NCI-H82 treated with DMSO at 0.1 percent for 48 hours (cell line): ENCODE measurements at regions not wholly inside any gene's neighbourhood (a gene's known extent, or its start where the extent isn't known, plus 50 kb on each side); places are given as distances from the start of the nearest gene placed in this dataset.
"Not testable (repeated sequence)": the region's sequence is repeated elsewhere in the genome, so short reads cannot be mapped to it uniquely, and the experiment has no call there.

Source experiments
- DNase-seq: peaks from one replicate; lab custom pipeline; 2025; ENCODE audit not compliant: unreplicated experiment; lab: John Stamatoyannopoulos, UW

- no peak for DNase-seq
Measured at GRCh38 chr5:118405650-118406061, 582.7 kb downstream of the DTWD2 start.

GRCh38 chr5:118397236-118397635 lies 591.1 kb downstream of the DTWD2 start:
- DNase-seq: no peak

DNA sequence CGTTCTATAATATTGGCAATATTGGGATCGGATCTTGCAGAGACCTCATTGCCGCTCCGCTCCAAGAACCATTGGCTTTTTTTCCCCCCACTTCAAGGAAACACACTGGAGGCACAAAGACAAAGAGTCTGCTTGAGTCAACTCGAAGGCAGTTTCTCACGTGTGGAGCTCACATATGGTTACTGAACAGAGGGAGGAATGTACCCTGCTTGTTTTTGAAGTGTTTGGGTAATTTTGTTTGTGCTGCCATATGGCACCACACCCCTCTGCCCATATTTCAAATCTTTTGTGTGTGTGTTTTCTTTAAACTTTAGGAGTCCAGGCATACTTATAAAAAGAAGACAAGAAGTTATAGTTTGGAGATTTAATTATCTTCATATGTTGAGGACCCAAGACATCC lies 595.9 kb downstream of the DTWD2 start:
- DNase-seq: no peak

DNA sequence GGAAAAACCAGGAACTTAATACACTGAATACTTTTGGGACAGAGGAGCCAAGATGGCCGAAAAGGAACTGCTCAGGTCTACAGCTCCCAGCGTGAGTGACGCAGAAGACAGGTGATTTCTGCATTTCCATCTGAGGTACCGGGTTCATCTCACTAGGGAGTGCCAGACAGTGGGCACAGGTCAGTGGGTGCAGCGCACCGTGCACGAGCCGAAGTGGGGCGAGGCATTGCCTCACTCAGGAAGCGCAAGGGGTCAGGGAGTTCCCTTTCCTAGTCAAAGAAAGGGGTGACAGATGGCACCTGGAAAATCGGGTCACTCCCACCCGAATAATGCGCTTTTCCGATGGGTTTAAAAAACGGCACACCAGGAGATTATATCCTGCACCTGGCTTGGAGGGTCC lies 605.4 kb downstream of the DTWD2 start:
- DNase-seq: not testable (repeated sequence)

GRCh38 chr5:118379470-118379869 lies 608.9 kb downstream of the DTWD2 start:
- no peak for DNase-seq

DNA sequence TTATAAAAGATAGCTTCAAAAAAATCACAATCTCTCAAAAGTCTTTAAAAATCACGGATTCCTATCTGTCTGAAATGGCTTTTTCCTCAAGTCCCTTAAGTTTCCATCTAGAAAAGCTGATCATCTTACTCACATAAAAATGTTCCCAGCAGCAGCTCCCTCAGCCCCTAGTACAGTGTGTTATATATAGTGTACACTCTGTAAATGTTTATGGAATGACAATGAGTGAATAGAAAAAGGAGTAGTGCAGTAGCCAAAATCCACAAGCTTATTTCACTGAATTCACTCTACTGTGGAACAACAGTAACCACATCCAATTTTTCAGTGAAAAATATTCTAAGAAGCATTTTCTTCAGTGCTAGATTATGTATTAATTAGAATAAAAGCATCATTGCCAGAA lies 609.4 kb downstream of the DTWD2 start:
- no peak for DNase-seq

DNA sequence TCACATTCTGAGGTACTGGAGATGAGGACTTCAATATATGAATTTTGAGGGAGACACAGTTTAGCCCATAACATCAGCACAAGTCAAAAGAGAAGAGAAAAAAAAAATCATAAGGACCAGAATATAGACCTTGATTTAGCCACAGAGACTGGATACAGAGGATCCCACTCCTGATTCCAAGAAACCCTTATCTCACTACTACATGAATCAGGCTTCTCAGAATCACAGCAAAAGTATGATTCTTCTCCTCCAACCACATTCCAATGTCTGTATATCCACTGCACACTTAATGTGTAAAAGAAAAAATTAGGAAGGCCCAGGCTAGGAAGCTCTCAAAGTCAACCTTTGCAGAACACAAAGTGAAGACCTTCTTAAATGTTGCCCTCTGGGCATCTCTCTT lies 610.9 kb downstream of the DTWD2 start:
- no peak for DNase-seq

DNA sequence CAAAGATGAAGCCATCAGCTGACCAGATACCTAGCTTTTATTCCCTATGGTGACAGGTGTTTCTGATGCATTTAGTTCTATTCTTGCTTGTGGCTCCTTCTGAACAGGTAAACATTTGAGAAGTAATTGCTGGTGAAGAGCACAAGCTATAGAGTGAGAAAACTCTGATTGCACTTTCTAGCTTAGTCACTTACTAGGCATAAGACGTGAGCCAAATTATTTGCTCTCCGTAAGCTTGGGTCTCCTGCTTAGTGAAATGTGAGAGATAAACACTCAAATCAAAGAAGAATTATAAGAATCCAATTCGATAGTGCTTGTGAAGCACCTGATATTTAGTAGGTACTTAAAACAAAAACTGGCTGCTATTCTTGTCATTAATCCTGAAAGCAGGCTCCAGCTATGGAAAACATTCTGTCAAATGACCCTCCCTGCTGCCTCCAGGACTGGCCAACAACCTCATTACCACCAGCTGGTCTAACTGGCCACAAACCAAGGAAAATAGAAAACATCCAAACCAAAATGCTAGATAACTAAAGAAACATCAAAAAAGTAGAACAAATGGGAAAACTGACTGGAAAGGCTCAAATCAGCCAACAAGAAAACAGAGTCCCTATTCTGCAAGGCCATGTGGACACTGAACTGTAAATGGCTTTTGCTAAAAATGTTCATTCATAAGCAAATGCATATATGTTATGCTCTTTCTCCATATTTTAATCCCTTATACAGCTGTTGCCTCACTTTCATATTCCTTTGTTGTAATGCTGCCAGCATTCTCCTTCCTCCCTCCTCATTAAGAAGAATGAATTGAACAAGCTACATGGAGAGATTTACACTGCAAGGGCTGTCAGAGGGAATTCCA lies 616.1 kb downstream of the DTWD2 start:
- no peak for DNase-seq

DNA sequence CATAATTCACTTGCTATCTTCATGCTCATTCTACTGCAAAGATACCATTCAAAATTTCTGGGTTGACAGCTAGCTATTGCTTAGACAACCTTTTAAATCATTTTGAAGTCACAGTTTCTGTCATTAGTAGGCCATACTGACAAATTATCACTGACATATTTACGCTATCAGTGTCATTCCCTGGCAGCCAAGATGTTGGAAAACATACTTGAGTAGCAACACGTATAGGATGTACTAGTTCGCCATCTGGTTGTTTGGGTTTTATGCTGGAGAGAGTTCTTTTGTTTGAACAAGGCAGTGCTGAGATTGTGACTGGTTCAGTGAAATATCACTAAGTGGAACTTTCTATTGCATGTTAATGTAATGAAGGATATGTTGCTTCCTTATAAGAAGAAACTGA lies 621.9 kb downstream of the DTWD2 start:
- no peak for DNase-seq

DNA sequence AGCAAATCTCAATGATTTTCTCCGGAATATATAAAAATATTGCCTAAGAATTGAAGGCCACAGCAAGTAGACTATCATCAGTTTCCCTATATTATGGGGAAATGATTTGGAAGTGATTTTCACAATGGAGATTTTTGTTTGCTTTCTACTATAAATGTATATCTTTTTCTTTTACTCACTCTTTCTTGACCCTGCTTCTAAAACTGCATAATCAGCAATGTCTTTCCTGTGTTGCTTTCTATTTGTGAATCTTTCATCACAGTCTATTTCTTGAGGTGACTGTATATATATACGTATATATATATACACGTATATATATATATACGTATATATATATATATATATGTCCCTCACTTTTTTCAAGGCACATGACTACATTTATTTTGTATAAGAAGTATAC lies 622.6 kb downstream of the DTWD2 start:
- no peak for DNase-seq

DNA sequence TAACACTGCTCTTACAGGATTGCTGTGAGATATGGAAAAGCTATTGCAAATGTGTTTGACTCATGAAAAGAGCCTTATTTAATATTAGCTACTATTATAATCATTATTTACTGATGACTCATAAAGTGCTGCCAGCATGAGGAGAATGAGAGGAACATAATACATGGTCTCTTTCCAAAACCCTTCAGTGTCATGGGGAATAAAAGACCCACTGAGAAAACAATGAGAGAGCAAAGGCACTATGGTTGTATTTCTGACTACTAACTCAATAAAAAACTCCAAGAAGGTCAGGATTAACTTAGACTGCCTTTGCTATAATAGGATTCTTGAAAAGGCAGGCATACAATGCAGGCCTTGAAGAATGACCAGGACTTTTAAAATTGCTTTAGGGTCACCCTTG lies 633.5 kb downstream of the DTWD2 start:
- DNase-seq: no peak

DNA sequence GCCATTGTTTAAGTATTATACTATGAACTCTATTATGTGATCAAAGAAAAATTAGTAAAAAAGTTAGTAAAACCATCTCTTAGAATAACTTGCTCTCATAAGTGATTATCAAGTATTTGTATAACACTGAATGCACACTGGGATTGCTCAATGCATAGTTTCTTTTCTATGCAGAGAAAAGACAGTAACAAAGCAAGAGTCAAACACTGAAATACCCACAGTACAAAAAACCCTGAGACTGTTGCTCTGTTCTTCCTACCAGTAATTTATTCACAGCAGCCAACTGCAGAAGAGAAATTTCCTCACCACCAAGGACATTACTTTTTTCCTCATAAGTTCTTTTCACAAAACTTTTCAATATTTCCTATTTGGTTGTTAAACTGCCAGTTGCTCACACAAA lies 634.4 kb downstream of the DTWD2 start:
- no peak for DNase-seq

GRCh38 chr5:118336468-118336867 lies 651.9 kb downstream of the DTWD2 start:
- DNase-seq: no peak

DNA sequence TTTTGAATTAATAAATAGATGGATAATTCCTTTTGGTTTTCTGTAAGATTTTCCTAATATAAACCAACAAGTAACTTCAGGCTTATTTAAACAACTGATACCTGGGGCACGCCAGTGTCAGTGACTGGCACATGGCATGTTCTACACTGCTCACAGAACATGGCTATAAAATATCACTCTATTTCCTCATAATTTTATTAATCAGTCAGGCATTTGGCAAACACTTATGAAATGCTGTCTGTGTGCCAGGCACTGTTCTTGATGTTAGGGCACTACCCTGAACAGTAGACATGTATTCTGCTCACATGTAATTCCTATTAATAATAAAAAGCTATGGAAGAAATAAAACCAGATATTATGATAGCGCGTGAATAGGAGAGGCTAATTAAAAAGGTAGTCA lies 661.0 kb downstream of the DTWD2 start:
- no peak for DNase-seq

- DNase-seq: no peak
Measured at GRCh38 chr5:118326481-118327045, 661.8 kb downstream of the DTWD2 start.

DNA sequence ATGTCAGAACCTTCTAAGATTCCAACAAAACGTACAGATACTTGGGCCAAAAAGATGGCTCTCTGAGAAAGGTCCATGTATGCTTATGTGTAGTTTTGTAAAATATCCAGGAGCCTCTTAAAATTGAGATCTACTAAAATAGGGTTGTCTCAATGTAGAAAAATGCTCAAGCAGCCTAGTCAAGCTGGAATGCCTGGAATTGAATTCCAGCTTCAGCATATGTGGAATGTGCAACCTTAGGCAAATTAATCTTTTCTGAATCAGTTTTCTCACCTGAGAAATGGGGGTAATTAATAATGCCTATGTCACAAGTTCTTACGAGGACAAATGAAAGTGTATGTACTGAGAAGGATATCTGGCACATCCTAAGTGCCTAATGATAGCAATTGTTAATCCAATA lies 662.4 kb downstream of the DTWD2 start:
- DNase-seq: no peak

DNA sequence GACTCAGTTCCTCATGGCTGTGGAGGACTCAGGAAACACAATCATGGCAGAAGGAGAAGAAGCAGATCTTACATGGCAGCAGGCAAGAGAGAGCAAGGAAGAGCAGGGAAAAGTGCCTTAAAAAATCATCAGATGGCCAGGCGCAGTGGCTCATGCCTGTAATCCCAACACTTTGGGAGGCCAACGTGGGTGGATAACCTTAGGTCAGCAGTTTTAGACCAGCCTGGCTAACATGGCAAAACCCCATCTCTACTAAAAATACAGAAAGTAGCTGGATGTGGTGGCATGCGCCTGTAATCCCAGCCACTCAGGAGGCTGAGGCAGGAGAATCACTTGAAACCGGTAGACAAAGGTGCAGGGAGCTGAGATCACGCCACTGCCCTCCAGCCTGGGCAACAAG lies 664.6 kb downstream of the DTWD2 start:
- DNase-seq: not testable (repeated sequence)

DNA sequence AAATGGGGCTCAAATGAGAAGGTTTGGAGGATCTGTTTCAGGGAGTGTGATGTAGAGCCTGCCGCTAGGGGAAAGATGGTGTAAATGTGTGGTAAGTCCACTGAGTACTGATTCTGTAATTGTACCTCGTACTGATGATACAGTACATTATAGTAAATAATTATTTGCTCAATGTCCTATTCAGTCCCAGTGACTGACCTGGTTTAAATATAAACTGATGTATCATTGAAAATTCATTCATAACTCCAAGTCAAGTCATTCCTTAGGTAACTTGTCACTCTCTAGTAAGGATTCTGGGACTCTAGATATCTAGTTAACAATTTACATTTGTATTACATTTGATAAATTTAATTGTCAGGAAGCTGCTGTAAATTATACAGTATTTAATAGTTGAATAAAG lies 667.3 kb downstream of the DTWD2 start:
- DNase-seq: no peak

DNA sequence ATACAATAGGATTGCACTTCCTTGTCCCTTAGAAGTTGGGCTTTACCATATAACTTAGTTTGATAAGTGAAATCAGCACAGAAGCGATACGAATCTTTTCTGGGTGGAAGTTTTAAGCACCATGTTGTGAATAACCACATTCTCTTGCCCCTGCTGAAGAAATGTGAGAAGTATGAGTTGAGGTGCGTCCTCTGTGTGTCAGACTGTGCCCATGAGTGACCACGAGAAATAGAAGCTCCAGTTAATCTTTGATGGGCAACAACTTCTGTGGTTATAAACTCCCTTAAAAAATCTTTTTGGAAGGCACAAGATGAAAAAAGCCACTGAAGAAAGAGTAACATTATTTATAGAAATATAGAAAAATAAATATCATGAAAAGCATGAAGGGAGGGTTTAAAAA lies 668.2 kb downstream of the DTWD2 start:
- DNase-seq: no peak

DNA sequence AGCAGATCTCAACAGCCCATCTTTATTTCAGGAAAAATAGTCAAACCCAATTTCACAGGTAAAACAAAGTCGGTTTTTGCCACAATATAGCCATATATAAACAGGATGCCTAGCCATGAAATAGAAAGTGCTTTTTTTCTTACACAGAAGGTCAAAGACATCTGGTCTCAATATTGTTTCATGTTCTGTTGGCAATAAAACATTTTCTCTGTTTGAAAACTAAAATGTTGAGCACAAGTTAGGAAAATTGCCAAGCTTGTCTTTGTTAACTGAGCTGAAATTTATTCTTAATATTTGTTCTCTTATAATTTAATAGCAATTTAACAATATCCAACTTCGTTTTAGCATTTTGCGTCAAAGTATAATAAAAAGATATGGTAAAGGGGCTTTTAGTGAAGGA lies 673.4 kb downstream of the DTWD2 start:
- DNase-seq: no peak

- DNase-seq: no peak
Measured at GRCh38 chr5:118311103-118311819, 677.1 kb downstream of the DTWD2 start.

DNA sequence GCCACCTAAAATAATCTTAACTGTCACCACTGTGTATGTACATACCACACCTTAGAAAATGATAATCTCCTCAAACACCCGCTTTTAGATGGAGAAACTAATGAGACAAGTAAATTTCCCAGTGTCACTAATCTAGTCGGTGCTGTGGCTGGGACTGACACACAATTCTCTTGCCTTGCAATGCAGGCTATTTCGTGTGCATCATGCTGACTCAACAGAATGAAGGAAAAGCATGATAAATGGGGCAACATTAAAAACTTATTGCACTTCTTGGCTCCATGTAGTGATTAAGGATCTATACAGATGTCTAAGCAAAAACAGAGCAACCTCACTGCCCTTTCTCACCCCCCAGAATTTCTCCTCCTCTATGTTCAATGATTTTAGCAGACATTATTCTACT lies 677.9 kb downstream of the DTWD2 start:
- no peak for DNase-seq
